CD4-positive, alpha-beta T cell (primary cell): ENCODE measurements at regions not wholly inside any gene's neighbourhood (a gene's known extent, or its start where the extent isn't known, plus 50 kb on each side); places are given as distances from the start of the nearest gene placed in this dataset.

Experiments
- ATAC-seq: fragments of 200-7000 bp; cut with Tn5 transposase; one replicate; pipeline ENCODE4 v1.10.0; 2022; ENCODE audit warnings: mild to moderate bottlenecking; ENCODE audit not compliant: poor library complexity
- CTCF ChIA-PET: fragments of 350-600 bp; sonication (Branson Sonifier 250); formaldehyde crosslinking; loops from one replicate; lab custom pipeline; 2021; ENCODE audit warnings: antibody characterized with exemption, inconsistent platforms; lab: Charles Lee
- POLR2A ChIA-PET: fragments of 350-600 bp; sonication (Branson Sonifier 250); formaldehyde crosslinking; loops from one replicate; lab custom pipeline; 2021; ENCODE audit warnings: antibody characterized with exemption, inconsistent platforms; lab: Charles Lee
- DNase-seq, 14 experiments: peaks; one replicate each; pipeline ENCODE4 v3.0.0-alpha.2; 2013 to 2020; ENCODE audit warnings: mixed read lengths in 2 of 14
- H3K27ac ChIP-seq, 2 donors: one replicate each; pipeline versions ENCODE4 v1.5.1 to v1.7.0; 2013; ENCODE audit warnings: low read length in 2 of 2, low read depth in 1 of 2, mild to moderate bottlenecking in 1 of 2
- H3K27me3 ChIP-seq, 2 experiments: 1 replicate in 1 of 2; 2 replicates in 1 of 2; pipeline versions ENCODE4 v1.6.1 to v1.7.0; 2013; ENCODE audit warnings: low read length in 2 of 2, control low read depth in 1 of 2, mild to moderate bottlenecking in 1 of 2, moderate library complexity in 1 of 2; ENCODE audit not compliant: insufficient read depth in 2 of 2, control insufficient read depth in 1 of 2
- H3K36me3 ChIP-seq: one replicate; pipeline ENCODE4 v1.6.1; 2013; ENCODE audit warnings: low read length, control low read depth; ENCODE audit not compliant: insufficient read depth
- H3K4me1 ChIP-seq: one replicate; pipeline ENCODE4 v1.6.1; 2013; ENCODE audit warnings: low read length, control low read depth; ENCODE audit not compliant: insufficient read depth
- H3K4me3 ChIP-seq: one replicate; pipeline ENCODE4 v1.5.1; 2013; ENCODE audit warnings: mild to moderate bottlenecking, low read length, moderate library complexity
- H3K9me3 ChIP-seq, 2 experiments: 1 replicate in 1 of 2; 2 replicates in 1 of 2; pipeline versions ENCODE4 v1.6.1 to v1.7.0; 2013; ENCODE audit warnings: low read length in 2 of 2, mild to moderate bottlenecking in 2 of 2, control low read depth in 1 of 2, moderate library complexity in 1 of 2; ENCODE audit not compliant: control insufficient read depth in 1 of 2, insufficient read depth in 1 of 2
- H3K27ac Mint-ChIP-seq: one replicate; pipeline ENCODE4 v1.8.0; 2020; ENCODE audit warnings: mixed read lengths
- H3K27me3 Mint-ChIP-seq: one replicate; pipeline ENCODE4 v1.8.0; 2021; ENCODE audit warnings: mixed read lengths
- H3K36me3 Mint-ChIP-seq: one replicate; pipeline ENCODE4 v1.8.0; 2021; ENCODE audit warnings: low read depth, mixed read lengths
- H3K4me1 Mint-ChIP-seq: one replicate; pipeline ENCODE4 v1.8.0; 2021; ENCODE audit warnings: low read depth, mixed read lengths
- H3K4me3 Mint-ChIP-seq: one replicate; pipeline ENCODE4 v1.8.0; 2020; ENCODE audit warnings: mild to moderate bottlenecking, mixed read lengths
- H3K9me3 Mint-ChIP-seq: one replicate; pipeline ENCODE4 v1.8.0; 2020; ENCODE audit warnings: mixed read lengths
- CTCF ChIP-seq: fragments of 200-600 bp; IDR thresholded peaks from one replicate; pipeline ENCODE4 v1.8.0; 2022; ENCODE audit warnings: antibody characterized with exemption, mild to moderate bottlenecking
- intact Hi-C, 2 experiments: fragments of 100-400 bp; cut with DNase I in 1 of 2; cut with micrococcal nuclease in 1 of 2; formaldehyde crosslinking; loops; one replicate each; pipeline versions ENCODE4 v1.15.1 to v1.9.0; 2023 to 2025; cut with DNase I, micrococcal nuclease

GRCh38 chr5:104967806-104968410 lies 1405.3 kb upstream of the NUDT12 start:
- Histone ChIP-seq H3K27ac (no peak overlapping the region), H3K27me3 (no peaks in the 10 kb centered on the region), H3K4me3 (no peak overlapping the region), H3K36me3 (no peaks in the 10 kb centered on the region), H3K9me3 (peaks cover 0 to 5% of the 10 kb centered on the region in 2 experiments), H3K4me1 (no peaks in the 10 kb centered on the region)
- Mint-ChIP-seq H3K36me3 (no peaks in the 10 kb centered on the region), H3K27me3 (no peaks in the 10 kb centered on the region), H3K27ac (no peak overlapping the region), H3K4me3 (no peak overlapping the region), H3K9me3 (peaks cover 12% of the 10 kb centered on the region), H3K4me1 (no peaks in the 10 kb centered on the region)
- POLR2A ChIA-PET: no interaction called here
- TF ChIP-seq CTCF: no peak
- intact Hi-C loops: no loop called here
- DNase-seq: no peak
- CTCF ChIA-PET: no interaction called here
- no peak for ATAC-seq

- ATAC-seq: no peak
- Mint-ChIP-seq H3K36me3 (no peaks in the 10 kb centered on the region), H3K27me3 (no peaks in the 10 kb centered on the region), H3K27ac (no peak overlapping the region), H3K9me3 (peaks cover 17% of the 10 kb centered on the region), H3K4me3 (no peak overlapping the region), H3K4me1 (no peaks in the 10 kb centered on the region)
- intact Hi-C loops: no loop called here
- no peaks in the 10 kb centered on the region for H3K36me3 ChIP-seq
- no peak overlapping the region for H3K27ac ChIP-seq
- CTCF ChIA-PET: no interaction called here
- H3K4me1 ChIP-seq: no peaks in the 10 kb centered on the region
- H3K27me3 ChIP-seq: no peaks in the 10 kb centered on the region
- POLR2A ChIA-PET: no interaction called here
- no peak overlapping the region for H3K4me3 ChIP-seq
- DNase-seq: no peak
- H3K9me3 ChIP-seq: peaks cover 0 to 3% of the 10 kb centered on the region in 2 experiments
- no peak for TF ChIP-seq CTCF
Observed at GRCh38 chr5:104965006-104965405, 1402.4 kb upstream of the NUDT12 start.

- Mint-ChIP-seq H3K27me3 (no peaks in the 10 kb centered on the region), H3K36me3 (no peaks in the 10 kb centered on the region), H3K9me3 (peaks cover 14% of the 10 kb centered on the region), H3K4me3 (no peak overlapping the region), H3K4me1 (no peaks in the 10 kb centered on the region), H3K27ac (no peak overlapping the region)
- Histone ChIP-seq H3K27me3 (no peaks in the 10 kb centered on the region), H3K4me3 (no peak overlapping the region), H3K9me3 (peaks cover 0 to 12% of the 10 kb centered on the region in 2 experiments), H3K4me1 (no peaks in the 10 kb centered on the region), H3K27ac (no peak overlapping the region), H3K36me3 (no peaks in the 10 kb centered on the region)
- DNase-seq: no peak
- intact Hi-C loops: no loop called here
- no peak for ATAC-seq
- CTCF ChIA-PET: no interaction called here
- POLR2A ChIA-PET: no interaction called here
- no peak for TF ChIP-seq CTCF
Observed at GRCh38 chr5:104955479-104955878, 1392.9 kb upstream of the NUDT12 start.
